GM19099 (cell line): ENCODE measurements at regions not wholly inside any gene's neighbourhood (a gene's known extent, or its start where the extent isn't known, plus 50 kb on each side); places are given as distances from the start of the nearest gene placed in this dataset.

Experiments
- POLR2A ChIP-seq: IDR thresholded peaks from 3 replicates; pipeline ENCODE4 v1.6.1; 2011; ENCODE audit warnings: low read depth; ENCODE audit not compliant: insufficient read length; ENCODE audit errors: extremely low read depth

DNA sequence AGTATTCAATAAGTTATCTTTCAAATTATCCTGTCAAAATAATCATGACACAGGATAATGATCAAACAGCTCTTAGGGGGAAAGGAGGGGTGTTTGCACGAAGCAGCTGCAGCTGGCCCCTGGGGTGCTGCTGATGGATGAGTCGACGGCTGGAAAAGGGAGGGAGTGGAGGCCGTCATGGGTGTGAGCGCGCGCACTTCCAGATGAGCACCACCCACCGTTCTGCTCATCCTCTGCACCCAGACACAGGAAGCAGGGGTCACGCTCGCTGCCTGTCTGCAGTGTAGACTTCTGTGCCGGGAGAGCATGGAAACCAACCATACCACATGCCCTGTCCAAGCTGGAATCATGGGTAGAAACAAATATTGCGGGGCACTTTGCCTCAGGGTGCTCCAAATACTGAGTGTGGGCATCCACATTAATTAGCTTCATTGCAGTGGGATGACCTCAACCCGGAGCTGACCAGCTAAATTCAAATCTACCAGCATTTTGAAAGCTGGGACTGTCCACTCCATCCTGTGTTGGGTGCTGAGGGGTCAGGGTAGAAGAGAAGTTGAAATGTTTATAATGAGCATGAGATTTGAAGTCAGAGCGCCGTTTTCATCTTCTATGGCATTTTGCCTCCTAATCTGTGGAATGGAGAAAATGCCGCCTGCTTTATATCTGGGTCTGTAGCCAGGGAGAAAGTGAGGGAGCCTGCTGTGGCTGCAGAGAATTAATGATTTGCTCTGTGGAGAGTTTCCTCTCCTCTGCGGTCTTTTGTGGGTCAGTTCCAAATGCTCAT lies 802.4 kb downstream of the TBC1D22A start:
- no peak for TF ChIP-seq POLR2A

DNA sequence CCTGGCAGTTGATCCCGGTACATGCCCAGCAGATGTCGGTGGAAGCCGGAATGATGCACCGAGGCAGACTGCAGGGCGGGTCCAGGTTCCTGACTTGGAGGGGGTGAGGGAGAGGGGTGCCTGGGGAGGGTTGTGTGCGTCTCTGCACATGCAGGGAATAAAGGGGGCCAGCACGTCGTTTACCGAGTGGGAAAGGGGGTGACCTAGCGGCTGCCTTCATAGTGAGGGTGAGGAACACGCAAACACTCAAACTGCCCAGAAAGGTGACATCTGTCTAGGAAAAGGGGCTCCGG lies 801.7 kb downstream of the TBC1D22A start:
- no peak for TF ChIP-seq POLR2A

DNA sequence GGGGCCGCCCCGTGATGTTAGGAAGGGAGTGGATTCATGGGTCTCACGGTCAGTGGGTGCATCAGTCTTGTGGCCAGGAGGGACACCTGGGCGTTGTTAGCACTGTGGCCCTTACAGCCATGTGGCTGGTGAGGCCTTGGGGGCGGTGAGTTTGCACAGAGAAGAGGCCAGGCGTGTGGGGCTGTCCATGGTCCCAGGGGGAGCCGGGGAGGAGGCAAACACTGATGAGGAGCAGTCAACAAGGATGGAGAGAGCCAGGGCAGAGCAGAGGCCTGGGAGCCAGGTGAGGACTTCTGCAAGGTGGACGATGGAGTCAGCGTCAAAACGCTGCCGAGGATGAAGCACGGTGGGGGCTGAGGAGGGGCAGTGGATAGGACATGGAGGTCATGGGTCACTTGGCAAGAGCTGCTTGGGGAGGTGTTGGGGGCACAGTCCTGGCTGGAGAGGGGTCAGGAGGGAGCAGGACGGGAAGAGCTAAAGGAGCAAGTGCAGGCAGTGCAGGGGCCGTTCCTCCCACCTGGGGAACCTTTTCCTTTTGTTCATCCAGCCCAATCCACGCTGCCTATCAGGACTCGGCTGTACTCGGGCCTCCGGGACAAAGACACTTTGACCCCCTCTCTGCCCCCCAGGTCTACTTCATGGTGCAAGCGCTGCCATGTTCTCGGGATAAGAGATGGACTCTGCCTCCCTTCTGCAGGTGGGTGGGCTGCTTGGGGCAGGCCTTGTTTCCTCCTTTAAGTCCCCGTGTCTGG lies 801.1 kb downstream of the TBC1D22A start:
- no peak for TF ChIP-seq POLR2A

- TF ChIP-seq POLR2A, result no peak
These were observed 799.3 kb downstream of the TBC1D22A start for GRCh38 chr22:47561766-47562165.

GRCh38 chr22:47561115-47561675 lies 798.7 kb downstream of the TBC1D22A start:
- TF ChIP-seq POLR2A, result no peak

GRCh38 chr22:47558828-47559700 lies 796.6 kb downstream of the TBC1D22A start:
- no peak for TF ChIP-seq POLR2A

DNA sequence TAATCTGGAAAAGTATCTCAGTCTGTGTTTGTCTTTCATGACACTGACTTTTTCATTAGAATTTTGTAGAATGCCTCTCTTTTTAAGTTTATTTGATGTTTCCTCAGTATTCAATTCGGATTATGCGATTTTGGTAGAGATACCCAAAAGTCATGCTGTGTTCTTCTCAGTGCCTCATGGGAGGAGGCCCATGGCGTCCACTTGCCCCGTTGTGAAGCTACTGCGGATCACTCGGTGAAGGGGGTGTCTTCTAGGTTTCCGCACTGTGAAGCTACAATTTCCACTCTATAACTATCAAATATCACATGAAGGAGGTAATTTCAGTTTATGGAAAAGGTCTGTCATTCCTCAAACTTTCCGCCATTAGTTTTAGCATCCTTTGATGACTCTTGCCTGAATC lies 794.0 kb downstream of the TBC1D22A start:
- TF ChIP-seq POLR2A, result no peak

DNA sequence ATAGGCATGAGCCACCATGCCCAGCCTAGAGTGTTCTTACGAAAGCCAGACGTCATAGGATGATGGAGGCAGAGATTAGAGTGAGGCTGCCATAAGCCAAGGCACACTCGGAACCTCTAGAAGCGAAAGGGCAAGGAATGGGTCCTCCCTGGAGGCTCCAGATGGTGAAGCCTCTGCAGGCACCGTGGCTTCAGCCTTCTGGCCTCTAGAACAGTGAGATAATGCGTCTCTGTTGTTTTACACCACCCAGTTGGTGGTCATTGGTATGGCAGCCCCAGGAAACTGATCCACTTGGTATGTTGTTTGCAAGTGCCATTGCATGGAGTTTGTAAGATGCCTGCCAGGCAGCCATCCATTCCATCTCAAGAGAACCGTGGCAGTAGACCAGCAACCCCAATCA lies 791.0 kb downstream of the TBC1D22A start:
- TF ChIP-seq POLR2A, result no peak

- TF ChIP-seq POLR2A, result no peak
These were observed 790.2 kb downstream of the TBC1D22A start for GRCh38 chr22:47552541-47553205.

- no peak for TF ChIP-seq POLR2A
These were observed 789.6 kb downstream of the TBC1D22A start for GRCh38 chr22:47552024-47552423.

DNA sequence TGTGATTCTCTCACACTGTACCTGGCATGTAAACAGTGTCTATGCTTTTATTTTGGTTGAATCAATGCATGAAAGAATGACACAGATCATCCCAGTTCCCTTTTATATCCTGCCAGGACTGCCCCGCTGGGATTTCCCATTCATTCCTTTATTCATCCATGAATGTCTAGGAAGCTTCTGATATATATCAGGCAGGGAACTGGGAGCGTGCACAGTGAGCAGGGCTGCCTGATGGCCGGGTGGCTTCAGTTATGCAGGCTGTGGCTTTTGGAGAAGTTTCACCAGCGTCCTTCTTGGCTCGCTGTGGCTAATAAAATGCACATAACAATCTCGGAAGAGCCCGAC lies 789.0 kb downstream of the TBC1D22A start:
- no peak for TF ChIP-seq POLR2A

- no peak for TF ChIP-seq POLR2A
These were observed 788.3 kb downstream of the TBC1D22A start for GRCh38 chr22:47550524-47551430.

DNA sequence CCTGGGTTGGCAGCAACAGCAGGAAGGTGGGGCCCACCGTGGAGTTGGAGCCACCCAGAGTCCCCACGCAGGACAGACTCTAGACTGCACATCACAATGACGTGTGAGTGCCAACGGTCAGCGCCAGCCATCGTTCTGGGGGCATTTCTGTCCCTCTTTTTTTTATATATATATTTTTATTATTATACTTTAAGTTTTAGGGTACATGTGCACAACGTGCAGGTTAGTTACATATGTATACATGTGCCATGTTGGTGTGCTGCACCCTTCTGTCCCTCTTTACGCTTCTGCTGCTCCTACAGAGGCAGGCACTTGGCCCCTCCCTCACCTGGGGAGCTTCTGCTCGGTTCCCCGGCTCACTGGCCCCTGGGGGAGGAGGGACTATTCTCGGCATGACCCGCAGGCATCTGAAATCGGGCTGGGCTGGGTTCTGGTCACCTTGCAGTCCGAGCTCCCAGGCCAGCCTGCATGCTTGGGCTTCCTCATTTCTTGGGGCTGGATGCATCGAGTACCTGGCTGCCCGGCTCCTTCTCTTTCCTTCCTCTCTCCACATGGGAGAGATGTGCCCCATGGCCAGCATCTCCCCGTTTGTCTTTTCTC lies 787.4 kb downstream of the TBC1D22A start:
- no peak for TF ChIP-seq POLR2A
